Fibroblast of lung (primary cell): ENCODE measurements at regions not wholly inside any gene's neighbourhood (a gene's known extent, or its start where the extent isn't known, plus 50 kb on each side); places are given as distances from the start of the nearest gene placed in this dataset.

Experiments used
- EZH2 ChIP-seq: IDR thresholded peaks from 2 replicates; pipeline ENCODE4 v1.5.1; 2012; ENCODE audit warnings: low read length, control low read depth, mild to moderate bottlenecking; ENCODE audit errors: missing control alignments
- TF ChIP-seq, protein P1 (sequence below), 2 donors: IDR thresholded peaks in 1 of 2; conservative IDR thresholded peaks in 1 of 2; 1 replicate in 1 of 2; 2 replicates in 1 of 2; pipeline ENCODE4 v1.5.1; 2011 to 2012; ENCODE audit warnings: low read length in 2 of 2, control low read depth in 1 of 2, inconsistent platforms in 1 of 2, low read depth in 1 of 2, mild to moderate bottlenecking in 1 of 2

DNA sequence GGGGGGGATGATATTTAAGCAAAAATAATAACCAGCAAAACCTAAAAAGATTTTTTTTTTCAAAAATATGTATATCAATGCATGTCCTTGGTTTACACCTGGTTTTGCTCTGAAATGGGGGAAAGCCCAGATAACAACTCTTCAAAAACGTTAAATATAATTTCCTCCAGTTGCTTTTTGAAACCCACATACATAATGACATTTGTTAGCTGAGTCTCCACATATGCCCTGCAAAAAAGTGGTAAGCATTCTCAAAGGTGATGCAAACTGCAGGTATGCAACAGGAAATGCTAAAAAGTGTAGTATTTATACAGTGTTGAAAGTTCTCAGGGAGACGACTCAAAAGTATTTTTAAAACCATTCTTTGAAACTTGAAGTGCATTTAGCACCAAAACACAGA, 258.6 kb downstream of the ZEB2 start:
- TF ChIP-seq, protein P1, sequence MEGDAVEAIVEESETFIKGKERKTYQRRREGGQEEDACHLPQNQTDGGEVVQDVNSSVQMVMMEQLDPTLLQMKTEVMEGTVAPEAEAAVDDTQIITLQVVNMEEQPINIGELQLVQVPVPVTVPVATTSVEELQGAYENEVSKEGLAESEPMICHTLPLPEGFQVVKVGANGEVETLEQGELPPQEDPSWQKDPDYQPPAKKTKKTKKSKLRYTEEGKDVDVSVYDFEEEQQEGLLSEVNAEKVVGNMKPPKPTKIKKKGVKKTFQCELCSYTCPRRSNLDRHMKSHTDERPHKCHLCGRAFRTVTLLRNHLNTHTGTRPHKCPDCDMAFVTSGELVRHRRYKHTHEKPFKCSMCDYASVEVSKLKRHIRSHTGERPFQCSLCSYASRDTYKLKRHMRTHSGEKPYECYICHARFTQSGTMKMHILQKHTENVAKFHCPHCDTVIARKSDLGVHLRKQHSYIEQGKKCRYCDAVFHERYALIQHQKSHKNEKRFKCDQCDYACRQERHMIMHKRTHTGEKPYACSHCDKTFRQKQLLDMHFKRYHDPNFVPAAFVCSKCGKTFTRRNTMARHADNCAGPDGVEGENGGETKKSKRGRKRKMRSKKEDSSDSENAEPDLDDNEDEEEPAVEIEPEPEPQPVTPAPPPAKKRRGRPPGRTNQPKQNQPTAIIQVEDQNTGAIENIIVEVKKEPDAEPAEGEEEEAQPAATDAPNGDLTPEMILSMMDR (conservative IDR thresholded peaks at IDR 0.05 in 1 of 2, IDR thresholded peaks at IDR 0.05 in 1 of 2; ENCODE audit: low read depth in 1 of 2, low read length in 2 of 2) = no peak
- TF ChIP-seq EZH2 = no peak
